ENCODE measurements at regions not wholly inside any gene's neighbourhood (a gene's known extent, or its start where the extent isn't known, plus 50 kb on each side); places are given as distances from the start of the nearest gene placed in this dataset.

DNA sequence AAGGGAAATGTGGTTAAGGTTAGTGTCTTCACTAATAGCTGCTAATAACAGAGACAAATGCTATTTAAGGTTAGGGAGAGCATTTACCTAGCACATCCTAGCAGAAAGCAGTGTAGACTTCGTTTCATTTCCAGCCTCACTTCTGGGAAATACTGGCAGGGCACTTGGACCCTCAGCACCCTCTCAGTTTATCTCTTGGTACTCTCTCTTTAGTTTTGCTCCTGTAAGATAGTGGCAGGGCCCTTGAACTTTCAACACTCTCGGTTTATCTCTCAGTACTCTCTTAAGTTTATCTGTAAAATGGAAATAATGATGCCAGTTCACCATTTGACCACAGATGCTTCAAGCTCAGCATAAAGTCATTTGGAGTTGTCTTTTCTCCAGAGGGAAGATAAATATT, 118.4 kb downstream of the MBL2 start:
- H3K27me3 ChIP-seq (ENCODE audit: insufficient read depth, low read length), result no peaks in the 10 kb centered on the region
- DNase-seq (ENCODE audit: insufficient read length, low spot score, missing footprints), result no peak
- TF ChIP-seq, protein P1, sequence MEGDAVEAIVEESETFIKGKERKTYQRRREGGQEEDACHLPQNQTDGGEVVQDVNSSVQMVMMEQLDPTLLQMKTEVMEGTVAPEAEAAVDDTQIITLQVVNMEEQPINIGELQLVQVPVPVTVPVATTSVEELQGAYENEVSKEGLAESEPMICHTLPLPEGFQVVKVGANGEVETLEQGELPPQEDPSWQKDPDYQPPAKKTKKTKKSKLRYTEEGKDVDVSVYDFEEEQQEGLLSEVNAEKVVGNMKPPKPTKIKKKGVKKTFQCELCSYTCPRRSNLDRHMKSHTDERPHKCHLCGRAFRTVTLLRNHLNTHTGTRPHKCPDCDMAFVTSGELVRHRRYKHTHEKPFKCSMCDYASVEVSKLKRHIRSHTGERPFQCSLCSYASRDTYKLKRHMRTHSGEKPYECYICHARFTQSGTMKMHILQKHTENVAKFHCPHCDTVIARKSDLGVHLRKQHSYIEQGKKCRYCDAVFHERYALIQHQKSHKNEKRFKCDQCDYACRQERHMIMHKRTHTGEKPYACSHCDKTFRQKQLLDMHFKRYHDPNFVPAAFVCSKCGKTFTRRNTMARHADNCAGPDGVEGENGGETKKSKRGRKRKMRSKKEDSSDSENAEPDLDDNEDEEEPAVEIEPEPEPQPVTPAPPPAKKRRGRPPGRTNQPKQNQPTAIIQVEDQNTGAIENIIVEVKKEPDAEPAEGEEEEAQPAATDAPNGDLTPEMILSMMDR (IDR thresholded peaks at IDR 0.05; ENCODE audit: extremely low read depth, low read depth, low read length), result no peak
- no peaks in the 10 kb centered on the region for H3K79me2 ChIP-seq (ENCODE audit: insufficient read depth, low read length)
- H3K4me3 ChIP-seq (ENCODE audit: insufficient read depth, low read length), result no peak overlapping the region
- H3K4me1 ChIP-seq (ENCODE audit: insufficient read depth, low read length), result peaks cover 17% of the 10 kb centered on the region
- H3K36me3 ChIP-seq (ENCODE audit: insufficient read depth, low read length), result no peaks in the 10 kb centered on the region
- no peak overlapping the region for H2AFZ ChIP-seq (ENCODE audit: low read length)
- no peak overlapping the region for H3K27ac ChIP-seq (ENCODE audit: low read depth, low read length)
- H3K4me2 ChIP-seq (ENCODE audit: insufficient read depth, low read length), result no peak overlapping the region
- no peaks in the 10 kb centered on the region for H4K20me1 ChIP-seq (ENCODE audit: insufficient read depth, low read length)
- H3K9me3 ChIP-seq (ENCODE audit: low read depth, low read length), result no peaks in the 10 kb centered on the region

DNA sequence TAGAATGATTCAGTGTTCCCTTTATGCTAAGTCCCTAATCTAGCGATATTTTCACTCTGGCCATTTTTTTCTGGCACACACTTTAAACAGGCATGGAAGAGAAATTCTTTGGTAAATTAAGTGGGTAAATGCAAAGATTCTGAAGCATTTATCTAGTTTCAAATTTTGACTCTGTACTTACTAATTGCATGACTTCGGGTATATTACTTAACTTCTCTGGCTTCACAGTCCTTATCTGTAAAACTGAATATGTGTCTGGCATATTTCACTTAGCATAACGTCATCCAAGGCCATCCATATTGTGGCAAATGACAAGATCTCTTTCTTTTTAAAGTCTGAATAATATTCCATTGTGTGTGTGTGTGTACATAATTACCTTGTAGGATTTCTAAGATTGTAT, 114.5 kb downstream of the MBL2 start:
- Histone ChIP-seq H3K4me1 (ENCODE audit: insufficient read depth, low read length) (peaks cover 5% of the 10 kb centered on the region), H2AFZ (ENCODE audit: low read length) (no peak overlapping the region)
- DNase-seq (ENCODE audit: insufficient read length, low spot score, missing footprints), result no peak

DNA sequence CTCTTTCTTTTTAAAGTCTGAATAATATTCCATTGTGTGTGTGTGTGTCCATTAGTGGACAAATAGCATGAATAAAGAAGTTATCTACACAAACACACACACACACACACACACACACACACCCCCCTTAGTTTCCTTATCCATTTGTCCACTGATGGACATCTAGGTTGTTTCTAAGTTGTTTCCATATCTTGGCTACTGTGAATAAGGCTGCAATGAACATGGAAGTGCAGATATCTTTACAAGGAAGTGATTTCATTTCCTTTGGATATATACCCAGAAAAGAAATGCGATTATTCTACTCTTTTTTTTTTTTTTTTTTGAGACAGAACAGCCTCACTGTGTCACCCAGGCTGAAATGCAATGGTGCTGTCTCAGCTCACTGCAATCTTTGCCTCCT, 113.5 kb downstream of the MBL2 start:
- Histone ChIP-seq H3K27ac (ENCODE audit: low read depth, low read length) (no peak overlapping the region), H3K79me2 (ENCODE audit: insufficient read depth, low read length) (no peaks in the 10 kb centered on the region), H3K9me3 (ENCODE audit: low read depth, low read length) (no peaks in the 10 kb centered on the region), H4K20me1 (ENCODE audit: insufficient read depth, low read length) (no peaks in the 10 kb centered on the region), H3K4me3 (ENCODE audit: insufficient read depth, low read length) (no peak overlapping the region), H3K4me1 (ENCODE audit: insufficient read depth, low read length) (no peaks in the 10 kb centered on the region), H2AFZ (ENCODE audit: low read length) (no peak overlapping the region), H3K4me2 (ENCODE audit: insufficient read depth, low read length) (no peak overlapping the region), H3K36me3 (ENCODE audit: insufficient read depth, low read length) (no peaks in the 10 kb centered on the region), H3K27me3 (ENCODE audit: insufficient read depth, low read length) (no peaks in the 10 kb centered on the region)
- TF ChIP-seq, protein P1 (IDR thresholded peaks at IDR 0.05; ENCODE audit: extremely low read depth, low read depth, low read length), result no peak
- DNase-seq (ENCODE audit: insufficient read length, low spot score, missing footprints), result no peak

More for the DNA sequence above, 114.5 kb downstream of the MBL2 start:
- H3K27me3 ChIP-seq (ENCODE audit: insufficient read depth, low read length), result no peaks in the 10 kb centered on the region
- H3K36me3 ChIP-seq (ENCODE audit: insufficient read depth, low read length), result no peaks in the 10 kb centered on the region
- no peak overlapping the region for H3K4me3 ChIP-seq (ENCODE audit: insufficient read depth, low read length)
- H3K79me2 ChIP-seq (ENCODE audit: insufficient read depth, low read length), result no peaks in the 10 kb centered on the region
- H3K9me3 ChIP-seq (ENCODE audit: low read depth, low read length), result no peaks in the 10 kb centered on the region
- no peak overlapping the region for H3K27ac ChIP-seq (ENCODE audit: low read depth, low read length)
- TF ChIP-seq, protein P1 (IDR thresholded peaks at IDR 0.05; ENCODE audit: extremely low read depth, low read depth, low read length), result no peak
- no peak overlapping the region for H3K4me2 ChIP-seq (ENCODE audit: insufficient read depth, low read length)
- H4K20me1 ChIP-seq (ENCODE audit: insufficient read depth, low read length), result no peaks in the 10 kb centered on the region

DNA sequence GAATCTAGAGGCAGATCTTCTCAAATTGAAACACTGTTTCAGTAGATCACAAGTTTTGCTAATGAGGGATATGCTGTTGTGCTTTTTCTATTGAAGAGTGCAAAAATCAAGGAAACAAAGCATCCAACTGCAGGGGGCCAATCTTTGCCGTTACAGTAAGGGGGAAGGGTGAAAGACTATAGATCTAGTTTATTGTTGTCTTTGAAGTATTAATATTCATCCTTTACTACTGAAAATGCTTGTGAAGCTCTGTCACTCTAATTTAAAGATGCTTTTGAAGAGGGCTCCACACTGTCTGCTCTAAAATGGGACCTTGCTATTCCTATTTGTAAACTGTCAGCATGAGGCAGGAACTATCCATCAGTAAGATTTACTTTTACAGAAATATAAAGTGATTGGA, 110.3 kb downstream of the MBL2 start:
- Histone ChIP-seq H3K4me3 (ENCODE audit: insufficient read depth, low read length) (no peak overlapping the region), H3K4me1 (ENCODE audit: insufficient read depth, low read length) (no peaks in the 10 kb centered on the region), H4K20me1 (ENCODE audit: insufficient read depth, low read length) (no peaks in the 10 kb centered on the region), H2AFZ (ENCODE audit: low read length) (no peak overlapping the region), H3K4me2 (ENCODE audit: insufficient read depth, low read length) (no peak overlapping the region), H3K9me3 (ENCODE audit: low read depth, low read length) (peaks cover 4% of the 10 kb centered on the region), H3K27me3 (ENCODE audit: insufficient read depth, low read length) (no peaks in the 10 kb centered on the region), H3K36me3 (ENCODE audit: insufficient read depth, low read length) (no peaks in the 10 kb centered on the region), H3K27ac (ENCODE audit: low read depth, low read length) (no peak overlapping the region), H3K79me2 (ENCODE audit: insufficient read depth, low read length) (no peaks in the 10 kb centered on the region)
- TF ChIP-seq, protein P1 (IDR thresholded peaks at IDR 0.05; ENCODE audit: extremely low read depth, low read depth, low read length), result no peak
- no peak for DNase-seq (ENCODE audit: insufficient read length, low spot score, missing footprints)
